Pancreas (tissue), 10 donors: ENCODE measurements at regions not wholly inside any gene's neighbourhood (a gene's known extent, or its start where the extent isn't known, plus 50 kb on each side); places are given as distances from the start of the nearest gene placed in this dataset.

ENCODE experiments used
- ATAC-seq, 4 donors: fragments of 200-7000 bp; cut with Tn5 transposase; one replicate each; pipeline versions ENCODE4 v1.8.0 to v1.9.1; 2020; ENCODE audit warnings: mild to moderate bottlenecking in 4 of 4, moderate library complexity in 4 of 4
- DNase-seq, 6 donors: peaks; one replicate each; pipeline ENCODE4 v3.0.0-alpha.2; 2020
- FAIRE-seq: peaks from 2 replicates; lab custom pipeline; 2012; peaks lifted over from hg19 to GRCh38; lab: Jason Lieb, UNC
- H3K27ac ChIP-seq, 4 donors: fragments of 200-600 bp; sonication (generic); 1 replicate in 3 of 4; 2 replicates in 1 of 4; pipeline versions ENCODE4 v1.5.0 to v1.8.0; 2020
- H3K27me3 ChIP-seq, 4 donors: fragments of 200-600 bp; one replicate each; pipeline ENCODE4 v1.8.0; 2021
- H3K36me3 ChIP-seq, 3 donors: fragments of 200-600 bp; sonication (generic) in 1 of 3; one replicate each; pipeline versions ENCODE4 v1.5.0 to v1.8.0; 2020 to 2021
- H3K4me1 ChIP-seq, 3 donors: fragments of 200-600 bp; one replicate each; pipeline ENCODE4 v1.8.0; 2021
- H3K4me3 ChIP-seq, 4 donors: fragments of 200-600 bp; sonication (generic) in 2 of 4; one replicate each; pipeline versions ENCODE4 v1.5.0 to v1.8.0; 2020 to 2021
- H3K9me3 ChIP-seq, 4 donors: fragments of 200-600 bp; one replicate each; pipeline ENCODE4 v1.8.0; 2021
- CTCF ChIP-seq, 4 donors: fragments of 200-600 bp; sonication (generic) in 3 of 4; IDR thresholded peaks; one replicate each; pipeline versions ENCODE4 v1.5.0 to v1.8.0; 2021; ENCODE audit warnings: antibody characterized with exemption in 4 of 4
- WGBS, 2 donors: extraction: QIAGEN DNeasy Blood & Tissue Kit; methylation state at CpG; one replicate each; pipeline ENCODE4 v1.1.7; 2013; 5-methylcytosine and 5-hydroxymethylcytosine counted together
- intact Hi-C, 3 donors: fragments of 100-400 bp; cut with DNase I; formaldehyde crosslinking; loops; one replicate each; pipeline versions ENCODE4 v1.11.1 to v1.14.2; 2022
- donor health status: healthy with polysubstance abuse.
- donor health status: DM: no; HTN: no; CAD: no; lungs with moderate emphysema.
- donor health status: DM: no; HTN: no; CAD: no.
- donor health status: control.
- donor health status: control.
- donor health status: Bipolar disorder and iron deficiency.
- donor health status: DM: yes; HTN: yes; CAD: no.
- donor health status: DM: no; HTN: no; CAD: no.
- donor health status: DM: no; HTN: no; CAD: no.
- donor health status: DM: yes; HTN: yes; CAD: no.

- FAIRE-seq (no peak), ATAC-seq (peak in 3 of 4 donors; percentile 31 to 64 (median 46)), DNase-seq (peak in 1 of 6 donors; percentile 32)
- 89 to 91% methylated on average over 8 of the region's 8 CpGs for WGBS, 2 donors
- Histone ChIP-seq H3K36me3 (no peaks in the 10 kb centered on the region), H3K27ac (no peak overlapping the region), H3K9me3 (no peaks in the 10 kb centered on the region), H3K4me1 (peaks cover 6 to 11% (median 9%) of the 10 kb centered on the region in 3 donors), H3K27me3 (no peaks in the 10 kb centered on the region), H3K4me3 (no peak overlapping the region)
- TF ChIP-seq CTCF (IDR thresholded peaks at IDR 0.05), result no peak
- intact Hi-C loops, result no loop called here
Measured at GRCh38 chr15:96181873-96182301, 148.6 kb upstream of the NR2F2 start.

- no peaks in the 10 kb centered on the region for H3K27me3 ChIP-seq
- peak overlapping the region in 2 of 4 donors; percentile 24 to 60 for H3K27ac ChIP-seq
- ATAC-seq (no peak), FAIRE-seq (no peak), DNase-seq (no peak)
- intact Hi-C loops, result no loop called here
- WGBS, 2 donors, result 90 to 93% methylated on average over 12 of the region's 12 CpGs
- no peak for TF ChIP-seq CTCF (IDR thresholded peaks at IDR 0.05)
- no peaks in the 10 kb centered on the region for H3K9me3 ChIP-seq
- peaks cover 6 to 11% (median 9%) of the 10 kb centered on the region in 3 donors for H3K4me1 ChIP-seq
- no peaks in the 10 kb centered on the region for H3K36me3 ChIP-seq
- H3K4me3 ChIP-seq, result no peak overlapping the region
Measured at GRCh38 chr15:96182736-96183513, 147.6 kb upstream of the NR2F2 start.

- no peak for TF ChIP-seq CTCF (IDR thresholded peaks at IDR 0.05)
- ATAC-seq (peak; percentile 8 to 39 (median 33)), DNase-seq (no peak), FAIRE-seq (no peak)
- H3K4me3 ChIP-seq, result no peak overlapping the region
- intact Hi-C loops, result no loop called here
- WGBS, 2 donors, result 42 to 54% methylated on average over 4 of the region's 4 CpGs
- peaks cover 6 to 11% (median 9%) of the 10 kb centered on the region in 3 donors for H3K4me1 ChIP-seq
- H3K9me3 ChIP-seq, result no peaks in the 10 kb centered on the region
- peak overlapping the region in 2 of 4 donors; percentile 24 to 60 for H3K27ac ChIP-seq
- H3K36me3 ChIP-seq, result no peaks in the 10 kb centered on the region
- H3K27me3 ChIP-seq, result no peaks in the 10 kb centered on the region
Measured at GRCh38 chr15:96183514-96183850, 147.0 kb upstream of the NR2F2 start.

- H3K9me3 ChIP-seq, result no peaks in the 10 kb centered on the region
Measured at GRCh38 chr15:96183867-96184266, 146.6 kb upstream of the NR2F2 start.

More at GRCh38 chr15:96183867-96184266, 146.6 kb upstream of the NR2F2 start:
- TF ChIP-seq CTCF (IDR thresholded peaks at IDR 0.05), result no peak
- DNase-seq, result no peak
- Histone ChIP-seq H3K36me3 (no peaks in the 10 kb centered on the region), H3K4me3 (no peak overlapping the region), H3K27ac (peak overlapping the region in 2 of 4 donors; percentile 24 to 60), H3K4me1 (peaks cover 6 to 11% (median 9%) of the 10 kb centered on the region in 3 donors), H3K27me3 (no peaks in the 10 kb centered on the region)
- ATAC-seq, result peak; percentile 60 to 75 (median 68)
- 16 to 17% methylated on average over 3 of the region's 3 CpGs for WGBS, 2 donors
- intact Hi-C loops, result no loop called here
- FAIRE-seq, result no peak
